T-helper 1 cell treated with Interleukin-12 subunit alpha and Interleukin-12 subunit beta and Interleukin-4 antibody, amounts not matched to agents 30 ng/mL and 1 ng/mL, for 36 hours (primary cell): ENCODE measurements at regions not wholly inside any gene's neighbourhood (a gene's known extent, or its start where the extent isn't known, plus 50 kb on each side); places are given as distances from the start of the nearest gene placed in this dataset.
"Not testable (repeated sequence)": the region's sequence is repeated elsewhere in the genome, so short reads cannot be mapped to it uniquely, and the experiment has no call there.

Source experiments
- intact Hi-C: fragments of 100-400 bp; cut with micrococcal nuclease; formaldehyde crosslinking; loops from one replicate; pipeline ENCODE4 v1.15.1; 2024

GRCh38 chr6:84835340-84835739, 70.9 kb upstream of the TBX18 start:
- intact Hi-C loops, result no loop called here

- intact Hi-C loops, result not testable (repeated sequence)
These were observed 67.5 kb upstream of the TBX18 start for GRCh38 chr6:84831924-84832323.

GRCh38 chr6:84825461-84825860, 61.1 kb upstream of the TBX18 start:
- intact Hi-C loops, result no loop called here

- intact Hi-C loops, result not testable (repeated sequence)
These were observed 56.9 kb upstream of the TBX18 start for GRCh38 chr6:84821314-84821713.

- intact Hi-C loops, result no loop called here
These were observed 52.3 kb upstream of the TBX18 start for GRCh38 chr6:84816741-84817140.

GRCh38 chr6:84815896-84816735, 51.7 kb upstream of the TBX18 start:
- intact Hi-C loops, result no loop called here
